ENCODE measurements at regions not wholly inside any gene's neighbourhood (a gene's known extent, or its start where the extent isn't known, plus 50 kb on each side); places are given as distances from the start of the nearest gene placed in this dataset.
"Not testable (repeated sequence)": the region's sequence is repeated elsewhere in the genome, so short reads cannot be mapped to it uniquely, and the experiment has no call there.

- no peak overlapping the region for H3K27ac ChIP-seq
- H3K4me3 ChIP-seq: no peak overlapping the region
- WGBS, 2 donors (ENCODE audit: low coverage in 1 of 2): 65 to 71% methylated on average over 5 to 7 of the region's 12 CpGs
- H3K36me3 ChIP-seq: no peaks in the 10 kb centered on the region
- ATAC-seq: no peak
- TF ChIP-seq POLR2A (IDR thresholded peaks at IDR 0.05) (no peak), POLR2AphosphoS5 (IDR thresholded peaks at IDR 0.05) (no peak), CTCF (IDR thresholded peaks at IDR 0.05) (no peak), EP300 (IDR thresholded peaks at IDR 0.05) (no peak)
- no peaks in the 10 kb centered on the region for H3K4me1 ChIP-seq
- peaks cover 0 to 31% (median 0%) of the 10 kb centered on the region in 3 donors for H3K9me3 ChIP-seq
- H3K27me3 ChIP-seq: no peaks in the 10 kb centered on the region
These were observed 272.3 kb upstream of the RNF32 start for GRCh38 chr7:156368053-156368843.

- Histone ChIP-seq H3K36me3 (no peaks in the 10 kb centered on the region), H3K4me1 (no peaks in the 10 kb centered on the region), H3K27me3 (no peaks in the 10 kb centered on the region), H3K9me3 (no peaks in the 10 kb centered on the region), H3K4me3 (no peak overlapping the region), H3K27ac (no peak overlapping the region)
- no peak for ATAC-seq
- WGBS, 2 donors (ENCODE audit: low coverage in 1 of 2): 83 to 90% methylated on average over 4 to 5 of the region's 5 CpGs
- no peak for TF ChIP-seq CTCF (IDR thresholded peaks at IDR 0.05)
- TF ChIP-seq POLR2AphosphoS5 (IDR thresholded peaks at IDR 0.05): no peak
- TF ChIP-seq POLR2A (IDR thresholded peaks at IDR 0.05): no peak
- TF ChIP-seq EP300 (IDR thresholded peaks at IDR 0.05): no peak
These were observed 276.8 kb upstream of the RNF32 start for GRCh38 chr7:156363751-156364150.

GRCh38 chr7:156360835-156361234 lies 279.7 kb upstream of the RNF32 start:
- Histone ChIP-seq H3K4me1 (no peaks in the 10 kb centered on the region), H3K9me3 (no peaks in the 10 kb centered on the region), H3K27me3 (no peaks in the 10 kb centered on the region), H3K4me3 (no peak overlapping the region), H3K36me3 (no peaks in the 10 kb centered on the region), H3K27ac (no peak overlapping the region)
- no peak for TF ChIP-seq POLR2A (IDR thresholded peaks at IDR 0.05)
- TF ChIP-seq CTCF (IDR thresholded peaks at IDR 0.05): no peak
- no peak for TF ChIP-seq POLR2AphosphoS5 (IDR thresholded peaks at IDR 0.05)
- TF ChIP-seq EP300 (IDR thresholded peaks at IDR 0.05): no peak
- 59 to 76% methylated on average over 2 to 6 of the region's 6 CpGs for WGBS, 2 donors (ENCODE audit: low coverage in 1 of 2)
- ATAC-seq: no peak

GRCh38 chr7:156356551-156356950 lies 284.0 kb upstream of the RNF32 start:
- Histone ChIP-seq H3K27ac (no peak overlapping the region), H3K9me3 (no peaks in the 10 kb centered on the region), H3K36me3 (no peaks in the 10 kb centered on the region), H3K27me3 (no peaks in the 10 kb centered on the region), H3K4me1 (no peaks in the 10 kb centered on the region), H3K4me3 (no peak overlapping the region)
- no peak for ATAC-seq
- no peak for TF ChIP-seq POLR2A (IDR thresholded peaks at IDR 0.05)
- TF ChIP-seq POLR2AphosphoS5 (IDR thresholded peaks at IDR 0.05): no peak
- TF ChIP-seq EP300 (IDR thresholded peaks at IDR 0.05): no peak
- TF ChIP-seq CTCF (IDR thresholded peaks at IDR 0.05): no peak
- 62 to 76% methylated on average over 2 to 5 of the region's 5 CpGs for WGBS, 2 donors (ENCODE audit: low coverage in 1 of 2)

- no peak overlapping the region for H3K4me3 ChIP-seq
- no peak for ATAC-seq
- WGBS, 2 donors (ENCODE audit: low coverage in 1 of 2): 81 to 90% methylated on average over 5 to 7 of the region's 7 CpGs
- H3K9me3 ChIP-seq: no peaks in the 10 kb centered on the region
- no peak overlapping the region for H3K27ac ChIP-seq
- no peak for TF ChIP-seq EP300 (IDR thresholded peaks at IDR 0.05)
- TF ChIP-seq POLR2A (IDR thresholded peaks at IDR 0.05): no peak
- no peak for TF ChIP-seq POLR2AphosphoS5 (IDR thresholded peaks at IDR 0.05)
- no peak for TF ChIP-seq CTCF (IDR thresholded peaks at IDR 0.05)
- no peaks in the 10 kb centered on the region for H3K4me1 ChIP-seq
- H3K27me3 ChIP-seq: no peaks in the 10 kb centered on the region
- no peaks in the 10 kb centered on the region for H3K36me3 ChIP-seq
These were observed 287.2 kb upstream of the RNF32 start for GRCh38 chr7:156353352-156353751.

- ATAC-seq, H3K4me1 ChIP-seq, H3K36me3 ChIP-seq, H3K9me3 ChIP-seq, H3K4me3 ChIP-seq, H3K27ac ChIP-seq, H3K27me3 ChIP-seq: not testable (repeated sequence)
- WGBS, 2 donors (ENCODE audit: low coverage in 1 of 2): 40 to 80% methylated on average over 1 of the region's 25 CpGs
These were observed 292.8 kb upstream of the RNF32 start for GRCh38 chr7:156347703-156348248.
